Retinal pigment epithelial cell (primary cell): ENCODE measurements at regions not wholly inside any gene's neighbourhood (a gene's known extent, or its start where the extent isn't known, plus 50 kb on each side); places are given as distances from the start of the nearest gene placed in this dataset.

ENCODE experiments used
- DNase-seq: peaks from one replicate; pipeline ENCODE4 v3.0.0-alpha.2; 2010; ENCODE audit warnings: low read depth
- H3K4me3 ChIP-seq: 2 replicates; pipeline ENCODE4 v1.5.1; 2011; ENCODE audit warnings: mild to moderate bottlenecking, low read length, control low read depth, moderate library complexity
- CTCF ChIP-seq: conservative IDR thresholded peaks from 2 replicates; pipeline ENCODE4 v1.5.1; 2011; ENCODE audit warnings: low read depth, low read length, control low read depth, inconsistent platforms

- DNase-seq, result no peak
- no peak for TF ChIP-seq CTCF
- no peak overlapping the region for H3K4me3 ChIP-seq
Observed at GRCh38 chr7:98753989-98754479, 115.8 kb downstream of the TMEM130 start.

DNA sequence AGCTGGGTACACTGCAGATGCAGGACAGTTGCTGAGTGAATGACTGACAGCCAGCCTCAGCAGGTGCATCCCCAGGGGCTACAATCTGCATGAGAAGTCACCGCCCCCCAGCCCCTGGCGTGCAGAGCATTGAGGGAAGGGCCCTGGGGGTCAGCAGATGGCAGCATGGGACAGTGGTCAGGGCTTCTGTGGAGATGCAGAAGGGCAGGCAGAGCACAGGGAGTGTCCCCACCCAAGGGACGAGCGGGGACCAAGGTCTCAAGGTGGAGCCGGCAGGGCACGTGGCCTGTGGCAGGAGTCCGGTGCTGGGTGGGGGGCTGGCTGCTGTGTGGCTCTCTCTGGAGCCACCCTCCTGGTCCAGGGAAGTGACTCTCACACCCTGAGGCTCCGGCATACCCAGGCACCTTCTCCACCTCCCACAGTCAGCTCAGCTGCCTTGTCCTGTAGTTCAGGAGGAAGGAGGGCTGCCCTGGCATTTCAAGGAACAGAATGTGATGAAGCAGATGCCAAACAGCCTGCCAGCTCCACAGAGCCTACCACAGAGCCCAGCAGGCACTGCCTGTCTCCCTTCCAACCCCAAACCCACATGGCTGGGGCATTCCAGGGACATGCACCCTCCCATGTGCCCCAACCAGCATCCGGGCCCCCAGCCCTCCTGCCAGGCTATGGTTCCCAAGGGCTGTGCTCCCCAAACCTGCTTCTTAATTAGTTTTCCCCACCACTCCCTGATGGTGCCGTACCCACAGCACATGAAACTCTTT is 114.5 kb downstream of the TMEM130 start:
- TF ChIP-seq CTCF, result no peak
- DNase-seq, result no peak
- H3K4me3 ChIP-seq, result no peak overlapping the region

DNA sequence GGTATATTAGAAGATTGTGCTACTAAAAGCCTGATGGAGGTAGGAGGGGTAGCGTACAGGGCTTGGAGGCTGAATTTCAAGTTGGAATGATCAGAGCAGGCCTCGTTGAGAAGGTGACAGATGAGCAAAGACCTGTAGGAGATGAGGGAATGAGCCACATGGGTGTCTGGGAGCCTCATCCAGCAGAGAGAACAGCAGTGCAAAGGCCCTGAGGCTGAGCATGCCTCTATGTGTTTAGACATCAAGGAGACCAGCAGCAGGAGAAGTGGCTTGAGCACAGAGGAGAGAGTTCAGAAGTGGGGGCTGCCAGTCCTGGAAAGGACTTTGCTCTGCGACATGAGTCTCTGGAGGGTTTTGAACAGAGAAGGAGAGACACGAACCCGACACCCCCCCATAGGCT is 111.7 kb downstream of the TMEM130 start:
- DNase-seq, result no peak
- no peak for TF ChIP-seq CTCF

DNA sequence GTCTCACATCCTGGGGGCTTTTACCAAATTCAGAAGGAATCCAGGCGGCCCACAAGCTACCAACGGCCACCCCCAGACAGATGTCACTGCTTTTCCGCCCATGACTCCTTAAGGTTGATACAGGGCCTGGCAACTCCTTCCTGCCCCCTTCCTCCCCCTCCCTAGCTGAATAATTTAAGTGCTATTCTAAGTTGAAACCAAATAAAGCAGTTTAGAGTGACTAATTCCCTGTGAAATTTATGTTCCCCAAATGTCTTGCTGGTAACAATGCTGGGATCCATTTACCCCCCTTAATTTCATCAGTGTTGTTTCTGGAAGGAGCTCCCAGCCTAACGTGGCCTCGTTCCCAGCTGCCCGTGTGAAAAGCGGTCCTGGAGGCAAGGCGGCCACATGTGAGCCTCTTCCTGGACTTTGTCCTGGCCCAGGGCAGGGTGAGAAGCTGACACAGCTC is 109.6 kb downstream of the TMEM130 start:
- no peak for DNase-seq
- no peak for TF ChIP-seq CTCF
- H3K4me3 ChIP-seq, result no peak overlapping the region

More for the DNA sequence above, 111.7 kb downstream of the TMEM130 start:
- no peak overlapping the region for H3K4me3 ChIP-seq

GRCh38 chr7:98761225-98761624 is 108.6 kb downstream of the TMEM130 start:
- TF ChIP-seq CTCF, result no peak
- DNase-seq, result no peak
- no peak overlapping the region for H3K4me3 ChIP-seq

- no peak for TF ChIP-seq CTCF
- no peak for DNase-seq
- no peak overlapping the region for H3K4me3 ChIP-seq
Observed at GRCh38 chr7:98762620-98763019, 107.2 kb downstream of the TMEM130 start.

DNA sequence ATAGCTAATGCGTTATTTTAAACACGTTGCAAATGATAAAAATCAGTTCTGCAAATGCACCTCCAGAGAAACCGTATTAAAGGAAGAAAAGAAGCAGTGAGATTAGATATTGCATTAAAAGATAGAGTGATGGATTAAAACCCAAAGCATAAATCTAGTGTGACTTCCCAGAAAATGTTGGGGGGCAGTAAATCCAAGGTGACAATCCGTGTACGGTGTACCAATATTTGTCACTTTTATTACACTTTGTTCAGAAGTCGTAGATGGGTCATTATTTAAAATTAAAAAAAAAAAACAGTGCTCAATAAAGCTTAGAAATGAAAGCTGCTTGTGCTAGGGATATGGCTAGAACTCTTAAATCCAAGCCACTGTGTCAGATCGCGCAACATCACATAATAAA is 106.4 kb downstream of the TMEM130 start:
- no peak overlapping the region for H3K4me3 ChIP-seq

More for the DNA sequence above, 106.4 kb downstream of the TMEM130 start:
- TF ChIP-seq CTCF, result no peak
- no peak for DNase-seq
